HG03457 (cell line): ENCODE measurements at regions not wholly inside any gene's neighbourhood (a gene's known extent, or its start where the extent isn't known, plus 50 kb on each side); places are given as distances from the start of the nearest gene placed in this dataset.
"Not testable (repeated sequence)": the region's sequence is repeated elsewhere in the genome, so short reads cannot be mapped to it uniquely, and the experiment has no call there.

Experiments used
- ATAC-seq: cut with Tn5 transposase; IDR thresholded peaks from one replicate; pipeline ENCODE4 v1.9.1; 2021; ENCODE audit warnings: moderate number of reproducible peaks; ENCODE audit not compliant: unreplicated experiment

- ATAC-seq: no peak
These were observed 525.2 kb downstream of the LIG4 start for GRCh38 chr13:107690181-107690580.

- ATAC-seq: no peak
These were observed 529.5 kb downstream of the LIG4 start for GRCh38 chr13:107685876-107686275.

GRCh38 chr13:107681600-107681999, 533.7 kb downstream of the LIG4 start:
- ATAC-seq: no peak

GRCh38 chr13:107680115-107680514, 535.2 kb downstream of the LIG4 start:
- no peak for ATAC-seq

GRCh38 chr13:107678075-107678689, 537.2 kb downstream of the LIG4 start:
- no peak for ATAC-seq

- no peak for ATAC-seq
These were observed 539.3 kb downstream of the LIG4 start for GRCh38 chr13:107675847-107676550.

- ATAC-seq: no peak
These were observed 545.8 kb downstream of the LIG4 start for GRCh38 chr13:107669391-107669993.

- ATAC-seq: no peak
These were observed 549.3 kb downstream of the LIG4 start for GRCh38 chr13:107665926-107666458.

- peak; percentile 79 for ATAC-seq
These were observed 565.1 kb downstream of the LIG4 start for GRCh38 chr13:107650081-107650701.

- no peak for ATAC-seq
These were observed 566.3 kb downstream of the LIG4 start for GRCh38 chr13:107649079-107649478.

- ATAC-seq: no peak
These were observed 571.2 kb downstream of the LIG4 start for GRCh38 chr13:107644136-107644535.

- ATAC-seq: no peak
These were observed 571.7 kb downstream of the LIG4 start for GRCh38 chr13:107643615-107644014.

- no peak for ATAC-seq
These were observed 572.5 kb downstream of the LIG4 start for GRCh38 chr13:107642831-107643230.

GRCh38 chr13:107641574-107641973, 573.8 kb downstream of the LIG4 start:
- ATAC-seq: no peak

GRCh38 chr13:107625648-107626047, 589.7 kb downstream of the LIG4 start:
- ATAC-seq: no peak

- no peak for ATAC-seq
These were observed 597.8 kb downstream of the LIG4 start for GRCh38 chr13:107617527-107617926.

GRCh38 chr13:107612376-107612775, 603.0 kb downstream of the LIG4 start:
- ATAC-seq: no peak

- ATAC-seq: no peak
These were observed 606.6 kb downstream of the LIG4 start for GRCh38 chr13:107608736-107609135.

- no peak for ATAC-seq
These were observed 614.4 kb downstream of the LIG4 start for GRCh38 chr13:107600971-107601370.

- not testable (repeated sequence) for ATAC-seq
These were observed 619.0 kb downstream of the LIG4 start for GRCh38 chr13:107596306-107596705.

- no peak for ATAC-seq
These were observed 624.8 kb downstream of the LIG4 start for GRCh38 chr13:107590556-107590955.

- ATAC-seq: no peak
These were observed 627.7 kb downstream of the LIG4 start for GRCh38 chr13:107587681-107588080.
